ENCODE measurements at regions not wholly inside any gene's neighbourhood (a gene's known extent, or its start where the extent isn't known, plus 50 kb on each side); places are given as distances from the start of the nearest gene placed in this dataset.
"Not testable (repeated sequence)": the region's sequence is repeated elsewhere in the genome, so short reads cannot be mapped to it uniquely, and the experiment has no call there.

GRCh38 chr4:118572991-118573390 is 112.2 kb upstream of the METTL14 start:
- not testable (repeated sequence) for H3K4me3 ChIP-seq (ENCODE audit: low read depth, low read length)

GRCh38 chr4:118574251-118574913 is 110.8 kb upstream of the METTL14 start:
- H3K4me3 ChIP-seq (ENCODE audit: low read depth, low read length), result not testable (repeated sequence)

GRCh38 chr4:118575057-118575456 is 110.1 kb upstream of the METTL14 start:
- not testable (repeated sequence) for H3K4me3 ChIP-seq (ENCODE audit: low read depth, low read length)

- not testable (repeated sequence) for H3K4me3 ChIP-seq (ENCODE audit: low read depth, low read length)
Measured at GRCh38 chr4:118575726-118576125, 109.5 kb upstream of the METTL14 start.

GRCh38 chr4:118576709-118577219 is 108.4 kb upstream of the METTL14 start:
- H3K4me3 ChIP-seq (ENCODE audit: low read depth, low read length), result not testable (repeated sequence)

GRCh38 chr4:118585015-118585414 is 100.2 kb upstream of the METTL14 start:
- no peak overlapping the region for H3K4me3 ChIP-seq (ENCODE audit: low read depth, low read length)
- TF ChIP-seq CTCF (IDR thresholded peaks at IDR 0.05; ENCODE audit: borderline replicate concordance, insufficient read depth, low read depth, low read length), result no peak

GRCh38 chr4:118586357-118586790 is 98.8 kb upstream of the METTL14 start:
- TF ChIP-seq CTCF (IDR thresholded peaks at IDR 0.05; ENCODE audit: borderline replicate concordance, insufficient read depth, low read depth, low read length), result no peak
- no peak overlapping the region for H3K4me3 ChIP-seq (ENCODE audit: low read depth, low read length)

- no peak for TF ChIP-seq CTCF (IDR thresholded peaks at IDR 0.05; ENCODE audit: borderline replicate concordance, insufficient read depth, low read depth, low read length)
- no peak overlapping the region for H3K4me3 ChIP-seq (ENCODE audit: low read depth, low read length)
Measured at GRCh38 chr4:118587116-118587831, 97.9 kb upstream of the METTL14 start.

- H3K4me3 ChIP-seq (ENCODE audit: low read depth, low read length), result no peak overlapping the region
- TF ChIP-seq CTCF (IDR thresholded peaks at IDR 0.05; ENCODE audit: borderline replicate concordance, insufficient read depth, low read depth, low read length), result no peak
Measured at GRCh38 chr4:118587946-118588345, 97.2 kb upstream of the METTL14 start.

Data from GM12875 (cell line).